GM18517 (cell line): ENCODE measurements at regions not wholly inside any gene's neighbourhood (a gene's known extent, or its start where the extent isn't known, plus 50 kb on each side); places are given as distances from the start of the nearest gene placed in this dataset.

Experiments
- ATAC-seq: cut with Tn5 transposase; IDR thresholded peaks from one replicate; pipeline ENCODE4 v1.9.1; 2021; ENCODE audit warnings: mild to moderate bottlenecking, moderate library complexity; ENCODE audit not compliant: unreplicated experiment

DNA sequence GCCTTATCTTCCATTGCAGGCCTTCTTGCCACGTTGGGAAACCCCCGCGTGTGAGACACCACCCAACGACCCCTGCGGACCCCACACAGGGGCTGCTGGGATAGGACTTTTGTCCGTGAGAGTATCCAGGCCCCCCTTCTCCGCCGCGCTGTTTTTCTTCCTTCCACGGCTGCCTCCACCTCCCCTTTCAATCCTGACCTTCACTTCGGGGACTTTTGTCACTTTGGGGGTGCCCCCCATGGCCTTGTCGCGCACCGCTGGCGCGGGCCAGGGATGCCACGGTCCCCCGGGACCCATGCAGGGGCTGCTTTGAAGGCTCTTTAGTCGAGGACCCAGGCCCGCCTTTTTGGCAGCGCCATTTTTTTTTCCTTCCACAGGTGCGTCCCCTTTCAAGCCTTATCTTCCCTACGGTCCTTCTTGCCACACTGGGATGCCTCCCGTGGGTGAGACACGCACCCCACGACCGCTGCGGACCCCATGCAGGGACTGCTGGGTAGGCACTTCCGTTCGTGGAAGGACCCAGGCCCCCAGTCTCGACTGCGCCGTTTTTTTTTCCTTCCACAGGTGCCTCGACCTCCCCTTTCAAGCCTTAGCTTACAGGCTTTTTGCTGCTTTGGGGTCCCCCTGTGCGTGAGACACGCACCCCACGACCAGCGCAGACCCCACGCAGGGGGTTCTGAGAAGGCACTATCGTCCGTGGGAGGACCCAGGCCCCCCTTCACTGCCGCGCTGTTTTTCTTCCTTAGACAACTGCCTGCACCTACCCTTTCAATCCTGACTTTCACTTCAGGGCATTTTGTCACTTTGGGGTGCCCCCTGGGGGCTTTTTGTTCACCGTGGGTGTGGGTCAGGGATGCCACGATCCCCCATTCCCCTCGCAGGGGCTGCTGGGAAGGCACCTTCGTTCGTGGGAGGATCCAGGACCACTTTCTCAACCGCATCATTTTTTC lies 267.4 kb downstream of the ALG10 start:
- no peak for ATAC-seq

DNA sequence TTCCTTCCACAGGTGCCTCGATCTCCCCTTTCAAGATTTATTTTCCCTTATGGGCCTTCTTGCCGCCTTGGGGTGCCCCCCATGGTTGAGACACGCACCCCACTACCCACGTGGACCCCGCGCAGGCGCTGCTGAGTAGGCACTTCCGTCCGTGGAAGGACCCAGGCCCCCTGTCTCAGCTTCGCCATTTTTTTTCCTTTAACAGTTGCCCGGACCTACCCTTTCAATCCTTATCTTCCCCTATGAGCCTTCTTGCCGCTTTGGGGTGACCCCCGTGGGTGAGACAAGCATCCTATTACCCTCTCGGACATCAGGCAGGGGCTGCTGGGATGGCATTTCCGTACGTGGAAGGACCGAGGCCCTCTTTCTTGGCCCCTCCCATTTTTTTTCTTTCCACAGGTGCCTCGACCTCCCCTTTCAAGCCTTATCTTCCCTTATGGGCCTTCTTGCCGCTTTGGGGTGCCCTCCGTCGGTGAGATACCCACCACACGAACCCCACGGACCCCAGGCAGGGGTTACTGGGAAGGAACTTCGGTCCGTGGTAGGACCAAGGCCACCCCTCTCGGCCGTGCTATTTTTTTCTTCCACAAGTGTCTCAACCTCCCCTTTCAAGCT lies 268.2 kb downstream of the ALG10 start:
- ATAC-seq = no peak

DNA sequence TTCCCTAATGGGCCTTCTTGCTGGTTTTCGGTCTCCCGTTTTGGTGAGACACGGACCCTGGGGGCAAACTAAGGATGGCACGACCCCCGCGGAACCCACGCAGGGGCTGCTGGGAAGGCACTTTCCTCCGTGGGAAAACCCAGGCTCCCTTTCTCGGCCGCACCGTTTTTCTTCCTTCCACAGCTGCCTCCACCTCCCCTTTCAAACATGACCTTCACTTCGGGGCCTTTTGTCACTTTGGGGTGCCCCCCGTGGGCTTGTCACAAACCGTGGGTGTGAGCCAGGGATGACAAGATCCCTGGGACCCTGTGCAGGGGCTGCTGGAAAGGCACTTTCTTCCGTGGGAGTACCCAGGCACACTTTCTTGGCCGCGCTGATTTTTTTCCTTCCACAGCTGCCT lies 268.7 kb downstream of the ALG10 start:
- no peak for ATAC-seq

DNA sequence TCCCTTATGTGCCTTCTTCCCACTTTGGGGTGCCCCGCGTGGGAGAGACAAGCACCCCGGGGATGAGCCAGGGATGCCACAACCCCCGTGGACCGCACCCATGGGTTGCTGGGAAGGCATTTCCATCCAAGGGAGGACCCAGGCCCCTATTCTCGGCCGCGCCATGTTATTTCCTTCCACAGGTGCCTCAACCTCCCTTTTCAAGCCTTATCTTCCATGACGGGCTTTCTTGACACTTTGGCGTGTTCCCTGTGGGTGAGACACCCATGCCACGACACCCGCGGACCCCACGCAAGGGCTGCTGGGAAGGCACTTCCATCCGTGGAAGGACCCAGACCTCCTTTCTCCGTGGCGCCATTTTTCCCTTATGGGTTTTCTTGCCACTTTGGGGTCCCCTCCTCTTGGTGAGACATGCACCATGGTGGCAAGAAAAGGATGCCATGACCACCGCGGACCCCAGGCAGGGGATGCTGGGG lies 269.2 kb downstream of the ALG10 start:
- ATAC-seq = no peak

DNA sequence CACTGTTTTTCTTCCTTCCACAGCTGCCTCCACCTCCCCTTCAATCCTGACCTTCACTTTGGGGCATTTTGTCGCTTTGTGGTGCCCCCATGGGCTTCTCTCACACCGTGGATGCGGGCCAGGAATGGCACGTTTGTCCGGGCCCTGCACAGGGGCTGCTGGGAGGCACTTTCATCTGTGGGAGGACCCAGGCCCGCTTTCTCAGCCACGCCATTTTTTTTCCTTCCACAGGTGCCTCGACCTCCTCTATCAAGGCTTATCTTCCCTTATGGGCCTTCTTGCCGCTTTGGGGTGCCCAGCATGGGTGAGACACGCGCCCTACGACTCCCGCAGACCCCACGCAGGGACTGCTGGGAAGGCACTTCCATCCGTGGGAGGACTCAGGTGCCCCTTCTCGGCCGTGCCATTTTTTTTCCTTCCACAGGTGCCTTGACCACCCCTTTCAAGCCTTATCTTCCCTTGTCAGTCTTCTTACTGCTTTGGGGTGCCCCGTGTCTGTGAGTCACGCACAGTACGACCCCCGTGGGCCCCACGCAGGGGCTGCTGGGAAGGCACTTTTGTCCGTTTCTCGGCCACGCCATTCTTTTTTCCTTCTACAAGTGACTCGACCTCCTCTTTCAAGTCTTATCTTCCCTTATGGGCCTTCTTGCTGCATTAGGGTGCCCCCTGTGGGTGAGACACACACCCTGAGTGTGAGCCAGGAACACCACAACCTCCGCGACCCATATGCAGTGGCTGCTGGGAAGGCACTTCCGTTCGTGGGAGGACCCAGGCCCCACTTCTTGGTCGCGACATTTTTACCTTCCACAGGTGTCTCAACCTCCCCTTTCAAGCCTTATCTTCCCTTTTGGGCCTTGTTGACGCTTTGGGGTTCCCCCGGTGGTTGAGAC lies 270.7 kb downstream of the ALG10 start:
- no peak for ATAC-seq

DNA sequence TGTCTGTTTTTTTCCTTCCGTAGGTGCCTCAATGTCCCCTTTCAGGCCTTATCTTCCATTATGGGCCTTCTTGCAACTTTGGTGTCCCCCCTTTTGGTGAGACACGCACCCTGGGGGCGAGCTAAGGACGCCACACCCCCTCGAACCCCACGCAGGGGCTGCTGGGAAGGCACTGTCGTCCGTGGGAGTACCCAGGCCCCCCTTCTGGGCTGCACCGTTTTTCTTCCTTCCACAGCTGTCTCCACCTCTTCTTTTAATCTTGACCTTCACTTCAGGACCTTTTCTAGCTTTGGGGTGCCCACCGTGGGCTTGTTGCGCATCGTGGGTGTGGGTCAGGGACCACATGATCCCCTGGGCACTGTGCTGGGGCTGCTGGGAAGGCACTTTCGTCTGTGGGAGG lies 271.8 kb downstream of the ALG10 start:
- no peak for ATAC-seq

DNA sequence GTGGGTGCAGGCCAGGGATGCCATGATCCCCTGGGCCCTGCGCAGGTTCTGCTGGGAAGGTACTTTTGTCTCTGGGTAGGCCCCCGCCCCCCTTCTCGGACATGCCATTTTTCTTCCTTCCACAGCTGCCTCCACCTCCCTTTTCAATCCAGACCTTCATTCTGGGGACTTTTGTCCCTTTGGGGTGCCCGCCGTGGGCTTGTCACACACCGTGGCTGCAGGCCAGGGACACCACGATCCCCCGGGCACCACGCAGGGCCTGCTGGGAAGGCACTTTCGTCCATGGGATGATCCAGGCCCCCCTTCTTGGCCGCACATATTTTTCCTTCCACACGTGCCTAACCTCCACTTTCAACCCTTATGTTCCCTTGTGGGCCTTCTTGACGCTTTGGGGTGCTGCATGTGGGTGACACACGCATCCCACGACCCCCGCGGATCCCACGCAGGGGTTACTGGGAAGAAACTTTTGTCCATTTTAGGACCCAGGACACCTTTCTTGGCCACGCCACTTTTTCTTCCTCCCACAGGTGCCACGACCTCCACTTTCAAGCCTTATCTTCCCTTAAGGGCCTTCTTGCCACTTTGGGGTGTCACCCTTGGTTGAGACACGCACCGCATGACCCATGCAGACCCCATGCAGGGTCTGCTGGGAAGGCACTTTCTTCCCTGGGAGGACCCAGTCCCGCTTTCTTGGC lies 272.5 kb downstream of the ALG10 start:
- ATAC-seq = no peak

DNA sequence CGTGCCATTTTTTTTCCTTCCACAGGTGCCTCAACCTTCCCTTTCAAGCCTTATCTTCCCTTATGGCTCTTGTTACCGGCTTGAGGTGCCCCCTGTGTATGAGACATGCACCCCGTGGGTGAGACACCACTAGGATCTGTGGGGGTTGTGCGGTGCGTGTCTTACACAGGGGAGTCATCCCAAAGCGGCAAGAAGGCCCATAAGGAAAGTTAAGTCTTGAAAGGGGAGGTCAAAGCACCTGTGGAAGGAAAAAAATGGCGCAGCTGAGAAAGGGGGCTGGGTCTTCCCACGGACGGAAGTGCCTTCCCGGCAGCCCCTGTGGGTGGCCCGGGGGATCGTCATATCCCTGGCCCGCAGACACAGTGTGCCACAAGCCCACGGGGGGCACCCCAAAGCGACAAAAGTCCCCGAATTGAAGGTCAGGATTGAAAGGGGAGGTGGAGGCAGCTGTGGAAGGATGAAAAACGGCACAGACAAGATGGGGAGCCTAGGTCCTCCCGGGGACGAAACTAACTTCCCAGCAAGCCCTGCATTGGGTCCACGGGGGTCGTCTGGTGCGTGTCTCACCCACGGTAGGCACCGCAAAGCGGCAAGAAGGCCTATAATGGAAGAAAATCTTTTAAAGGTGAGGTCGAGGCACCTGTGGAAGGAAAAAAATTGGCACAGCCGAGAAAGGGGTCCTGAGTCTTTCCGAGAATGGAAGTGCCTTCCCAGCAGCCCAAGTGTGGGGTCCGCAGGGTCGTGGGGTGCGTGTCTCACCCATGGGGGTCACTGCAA lies 273.3 kb downstream of the ALG10 start:
- ATAC-seq = no peak

DNA sequence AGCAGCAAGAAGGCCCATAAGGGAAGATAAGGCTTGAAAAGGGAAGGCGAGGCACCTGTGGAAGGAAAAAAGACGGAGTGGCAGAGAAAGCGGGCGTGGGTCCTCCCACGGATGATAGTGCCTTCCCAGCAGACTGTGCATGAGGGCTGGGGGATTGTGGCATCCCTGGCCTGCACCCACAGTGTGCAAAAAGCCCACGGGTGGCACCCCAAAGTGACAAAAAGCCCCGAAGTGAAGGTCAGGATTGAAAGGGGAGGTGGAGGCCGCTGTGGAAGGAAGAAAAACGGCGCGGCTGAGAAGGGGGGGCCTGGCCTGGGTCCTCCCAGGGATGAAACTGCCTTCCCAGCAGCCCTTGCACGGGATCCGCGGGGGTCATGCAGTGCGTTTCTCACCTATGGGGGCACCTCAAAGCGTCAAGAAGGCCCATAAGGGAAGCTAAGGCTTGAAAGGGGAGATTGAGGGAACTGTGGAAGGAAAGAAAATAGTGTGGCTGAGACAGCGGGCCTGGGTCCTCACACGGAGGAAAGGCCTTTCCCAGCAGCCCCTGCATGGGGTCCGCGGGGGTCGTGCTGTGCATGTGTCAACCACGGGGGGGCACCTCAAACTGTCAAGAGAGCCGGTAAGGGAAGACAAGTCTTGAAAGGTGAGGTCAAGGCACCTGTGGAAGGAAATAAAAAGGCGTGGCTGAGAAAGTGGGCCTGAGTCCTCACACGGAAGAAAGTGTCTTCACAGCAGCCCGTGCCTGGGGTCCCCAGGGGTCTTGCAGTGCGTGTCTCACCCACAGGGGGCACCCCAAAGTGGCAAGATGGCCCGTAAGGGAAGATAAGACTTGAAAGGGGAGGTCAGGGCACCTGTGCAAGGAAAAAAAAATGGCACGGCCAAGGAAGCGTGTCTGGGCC lies 274.1 kb downstream of the ALG10 start:
- ATAC-seq = no peak

DNA sequence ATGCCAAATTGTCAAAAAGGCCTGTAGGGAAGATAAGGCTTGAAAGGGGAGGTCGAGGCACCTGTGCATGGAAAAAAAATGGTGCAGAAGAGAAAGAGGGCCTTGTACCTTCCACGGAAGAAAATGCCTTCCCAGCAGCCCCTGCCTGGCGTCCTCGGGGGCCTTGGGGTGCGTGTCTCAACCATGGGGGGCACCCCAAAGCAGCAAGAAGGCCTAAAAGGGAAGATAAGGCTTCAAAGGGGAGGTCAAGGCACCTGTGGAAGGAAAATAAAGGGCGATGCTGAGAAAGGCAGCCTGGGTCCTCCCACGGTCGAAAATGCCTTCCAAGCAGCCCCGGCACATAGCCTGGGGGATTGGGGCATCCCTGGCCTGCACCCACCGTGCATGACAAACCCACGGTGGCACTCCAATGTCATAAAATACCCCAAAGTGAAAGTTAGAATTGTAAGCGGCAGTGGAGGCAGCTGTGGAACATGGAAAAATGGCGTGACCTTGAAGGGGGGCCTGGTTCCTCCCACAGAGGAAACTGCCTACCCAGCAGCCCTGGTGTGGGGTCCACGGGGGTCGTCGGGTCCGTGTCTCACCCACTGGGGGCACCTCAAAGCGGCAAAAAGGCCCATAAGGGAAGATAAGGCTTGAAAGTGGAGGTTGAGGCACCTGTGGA lies 275.0 kb downstream of the ALG10 start:
- no peak for ATAC-seq

DNA sequence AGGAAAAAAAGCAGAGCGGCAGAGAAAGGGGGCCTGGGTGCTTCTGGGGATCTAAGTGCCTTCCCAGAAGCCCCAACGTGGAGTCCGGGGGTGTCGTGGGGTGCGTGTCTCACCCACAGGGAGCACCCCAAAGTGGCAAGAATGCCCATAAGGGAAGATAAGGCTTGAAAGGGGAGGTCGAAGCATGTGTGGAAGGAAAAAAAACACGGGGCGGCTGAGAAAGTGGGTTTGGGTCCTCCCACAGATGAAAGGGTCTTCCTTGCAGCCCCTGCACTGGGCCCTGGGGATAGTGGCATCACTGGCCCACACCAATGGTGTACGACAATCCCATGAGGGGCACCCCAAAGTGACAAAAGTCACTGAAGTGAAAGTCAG lies 275.5 kb downstream of the ALG10 start:
- ATAC-seq = no peak

DNA sequence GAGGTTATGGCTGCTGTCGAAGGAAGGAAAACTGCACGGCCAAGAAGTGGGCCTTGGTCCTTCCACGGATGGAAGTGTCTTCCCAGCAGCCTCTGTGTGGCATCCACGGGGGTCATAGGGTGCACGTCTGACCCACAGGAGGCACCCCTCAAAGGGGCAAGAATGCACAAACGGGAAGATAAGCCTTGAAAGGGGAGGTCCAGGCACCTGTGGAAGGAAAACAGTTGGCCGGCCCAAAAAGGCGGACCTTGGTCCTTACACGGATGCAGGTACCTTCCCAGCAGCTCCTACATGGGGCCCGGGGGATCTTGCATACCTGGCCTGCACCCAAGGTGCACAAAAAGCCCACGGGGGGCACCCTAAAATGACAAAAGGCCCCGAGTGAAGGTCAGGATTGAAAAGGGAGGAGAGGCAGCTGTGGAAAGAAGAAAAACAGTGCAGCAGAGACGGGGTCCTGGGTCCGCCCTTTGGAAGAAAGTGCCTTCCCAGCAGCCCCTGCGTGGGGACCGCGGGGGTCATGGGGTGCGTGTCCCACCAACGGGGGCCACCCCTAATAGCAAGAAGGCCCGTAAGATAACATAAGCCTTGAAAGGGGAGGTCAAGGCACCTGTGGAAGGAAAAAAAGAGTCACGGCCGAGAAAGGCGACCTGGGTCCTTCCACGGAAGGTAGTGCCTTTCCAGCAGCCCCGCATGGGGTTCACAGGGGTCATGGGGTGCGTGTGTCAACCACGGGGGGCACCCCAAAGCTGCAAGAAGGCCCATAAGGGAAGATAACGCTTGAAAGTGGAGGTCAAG lies 276.1 kb downstream of the ALG10 start:
- no peak for ATAC-seq

DNA sequence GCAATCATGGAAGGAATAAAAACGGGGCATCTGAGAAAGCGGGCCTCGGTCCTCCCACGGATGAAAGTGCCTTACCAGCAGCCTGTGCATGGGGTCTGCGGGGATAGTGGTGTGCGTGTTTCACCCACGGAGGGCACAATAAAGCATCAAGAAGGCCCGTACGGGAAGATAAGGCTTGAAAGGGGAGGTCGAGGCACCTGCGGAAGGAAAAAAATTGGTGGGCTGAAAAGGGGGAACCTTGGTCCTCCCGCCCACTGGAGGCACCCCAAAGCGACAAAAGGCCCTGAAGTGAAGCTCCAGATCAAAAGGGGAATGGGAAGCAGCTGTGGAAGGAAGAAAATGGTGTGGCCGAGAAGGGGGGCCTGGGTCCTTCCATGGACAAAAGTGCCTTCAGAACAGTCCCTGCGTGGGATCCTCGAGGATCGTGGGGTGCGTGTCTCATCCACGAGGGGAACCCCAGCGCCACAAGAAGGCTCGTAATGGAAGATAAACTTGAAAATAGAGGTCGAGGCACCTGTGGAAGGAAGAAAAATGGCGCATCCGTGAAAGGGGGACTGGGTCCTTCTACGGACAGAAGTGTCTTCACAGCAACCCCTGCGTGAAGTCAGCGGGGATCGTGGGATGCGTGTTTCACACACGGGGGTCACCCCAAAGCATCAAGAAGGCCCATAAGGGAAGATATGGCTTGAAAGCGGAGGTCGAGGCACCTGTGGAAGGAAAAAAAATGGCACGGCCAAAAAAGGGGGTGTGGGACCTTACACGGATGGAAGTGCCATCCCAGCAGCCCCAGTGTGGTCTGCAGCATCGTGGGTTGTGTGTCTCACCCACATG lies 276.9 kb downstream of the ALG10 start:
- no peak for ATAC-seq

DNA sequence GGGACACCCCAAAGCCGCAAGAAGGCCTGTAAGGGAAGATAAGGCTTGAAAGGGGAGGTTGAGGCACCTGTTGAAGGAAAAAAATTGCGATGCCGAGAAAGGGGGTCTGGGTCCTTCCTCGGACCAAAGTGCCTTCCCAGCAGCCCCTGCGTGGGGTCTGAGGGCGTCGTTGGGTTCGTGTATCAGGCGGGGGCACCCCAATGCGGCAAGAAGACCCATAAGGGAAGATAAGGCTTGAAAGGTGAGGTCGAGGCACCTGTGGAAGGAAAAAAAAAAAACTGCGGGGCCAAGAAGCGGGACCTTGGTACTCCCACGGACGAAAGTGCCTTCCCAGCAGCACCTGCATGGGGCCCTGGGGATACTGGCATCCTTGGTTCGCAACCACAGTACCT lies 277.5 kb downstream of the ALG10 start:
- ATAC-seq = no peak

DNA sequence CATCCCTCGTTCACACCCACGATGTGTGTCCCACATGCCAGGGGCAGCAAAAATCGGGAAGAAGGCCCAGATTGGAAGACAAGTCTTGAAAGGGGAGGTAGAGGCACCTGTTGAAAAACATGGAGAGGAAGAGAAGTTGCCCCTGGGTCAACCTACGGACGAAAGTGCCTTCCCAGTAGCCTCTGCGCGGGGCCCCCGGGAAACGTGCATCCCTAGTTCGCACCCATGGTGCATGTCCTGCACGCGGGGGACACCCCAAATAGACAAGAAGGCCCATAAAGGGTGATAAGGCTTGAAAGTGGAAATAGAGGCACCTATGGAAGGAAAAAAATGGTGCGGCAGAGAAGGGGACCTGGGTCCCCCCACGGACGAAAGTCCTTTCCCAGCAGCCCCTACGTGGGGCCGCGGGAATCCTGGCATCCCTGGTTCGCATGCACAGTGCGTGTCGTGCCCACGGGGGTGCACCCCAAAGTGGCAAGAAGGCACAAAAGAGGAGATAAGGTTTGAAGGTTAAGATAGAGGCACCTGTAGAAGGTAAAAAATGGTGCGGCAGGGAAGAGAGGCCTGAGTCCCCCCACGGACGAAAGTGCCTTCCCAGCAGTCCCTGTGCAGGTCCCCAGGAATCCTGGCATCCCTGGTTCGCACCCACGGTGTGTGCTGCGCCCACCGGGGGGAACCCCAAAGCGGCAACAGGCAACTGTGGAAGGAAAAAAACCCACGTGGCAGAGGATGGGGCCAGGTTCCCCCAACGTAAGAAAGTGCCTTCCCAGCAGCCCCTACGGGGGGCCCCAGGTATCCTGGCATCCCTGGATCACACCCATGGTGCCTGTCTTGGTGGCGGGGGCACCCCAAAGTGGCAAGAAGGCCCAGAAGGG lies 278.3 kb downstream of the ALG10 start:
- ATAC-seq = no peak
